ENCODE measurements at regions not wholly inside any gene's neighbourhood (a gene's known extent, or its start where the extent isn't known, plus 50 kb on each side); places are given as distances from the start of the nearest gene placed in this dataset.
"Not testable (repeated sequence)": the region's sequence is repeated elsewhere in the genome, so short reads cannot be mapped to it uniquely, and the experiment has no call there.

- no peak for DNase-seq
Measured at GRCh38 chr6:73978330-73978729, 282.3 kb downstream of the CD109 start.

DNA sequence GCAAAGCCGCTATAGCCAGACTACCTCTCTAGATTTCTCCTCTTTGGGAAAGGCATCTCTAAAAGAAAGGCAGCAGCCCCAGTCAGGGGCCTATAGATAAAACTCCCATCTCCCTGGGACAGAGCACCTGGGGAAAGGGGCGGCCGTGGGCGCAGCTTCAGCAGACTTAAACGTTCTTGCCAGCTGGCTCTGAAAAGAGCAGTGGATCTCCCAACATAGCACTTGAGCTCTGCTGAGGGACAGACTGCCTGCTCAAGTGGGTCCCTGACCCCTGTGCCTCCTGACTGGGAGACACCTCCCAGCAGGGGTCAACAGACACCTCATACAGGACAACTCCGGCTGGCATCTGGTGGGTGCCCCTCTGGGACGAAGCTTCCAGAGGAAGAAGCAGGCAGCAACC is 276.5 kb downstream of the CD109 start:
- not testable (repeated sequence) for DNase-seq

- peak; percentile 54 for DNase-seq
Measured at GRCh38 chr6:73969971-73970970, 274.3 kb downstream of the CD109 start.

- DNase-seq: no peak
Measured at GRCh38 chr6:73968221-73968757, 272.3 kb downstream of the CD109 start.

- peak; percentile 52 for DNase-seq
Measured at GRCh38 chr6:73965539-73966029, 269.6 kb downstream of the CD109 start.

- no peak for DNase-seq
Measured at GRCh38 chr6:73964241-73964854, 268.3 kb downstream of the CD109 start.

- DNase-seq: no peak
Measured at GRCh38 chr6:73962884-73963283, 266.9 kb downstream of the CD109 start.

GRCh38 chr6:73956305-73956704 is 260.3 kb downstream of the CD109 start:
- DNase-seq: no peak

- no peak for DNase-seq
Measured at GRCh38 chr6:73955800-73956199, 259.8 kb downstream of the CD109 start.

GRCh38 chr6:73954881-73955280 is 258.9 kb downstream of the CD109 start:
- no peak for DNase-seq

DNA sequence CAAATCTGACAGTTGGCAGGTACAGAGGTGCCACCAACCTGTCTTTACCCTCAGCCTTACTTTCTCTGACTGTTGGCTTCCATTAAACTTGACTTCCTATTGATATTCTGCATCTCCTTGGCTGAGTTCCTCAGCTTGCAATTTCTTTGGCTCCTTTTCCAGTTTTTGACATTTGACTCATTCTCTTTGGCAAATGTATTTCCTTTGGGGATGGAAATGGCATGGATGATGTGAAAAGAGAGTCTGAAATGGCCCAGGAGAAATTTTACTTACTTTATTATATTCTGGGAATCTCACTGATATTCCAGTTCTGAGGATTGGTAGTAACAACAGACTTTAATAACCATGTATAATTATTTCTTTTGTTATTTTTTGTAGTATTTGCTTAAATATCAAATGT is 255.2 kb downstream of the CD109 start:
- DNase-seq: no peak

DNA sequence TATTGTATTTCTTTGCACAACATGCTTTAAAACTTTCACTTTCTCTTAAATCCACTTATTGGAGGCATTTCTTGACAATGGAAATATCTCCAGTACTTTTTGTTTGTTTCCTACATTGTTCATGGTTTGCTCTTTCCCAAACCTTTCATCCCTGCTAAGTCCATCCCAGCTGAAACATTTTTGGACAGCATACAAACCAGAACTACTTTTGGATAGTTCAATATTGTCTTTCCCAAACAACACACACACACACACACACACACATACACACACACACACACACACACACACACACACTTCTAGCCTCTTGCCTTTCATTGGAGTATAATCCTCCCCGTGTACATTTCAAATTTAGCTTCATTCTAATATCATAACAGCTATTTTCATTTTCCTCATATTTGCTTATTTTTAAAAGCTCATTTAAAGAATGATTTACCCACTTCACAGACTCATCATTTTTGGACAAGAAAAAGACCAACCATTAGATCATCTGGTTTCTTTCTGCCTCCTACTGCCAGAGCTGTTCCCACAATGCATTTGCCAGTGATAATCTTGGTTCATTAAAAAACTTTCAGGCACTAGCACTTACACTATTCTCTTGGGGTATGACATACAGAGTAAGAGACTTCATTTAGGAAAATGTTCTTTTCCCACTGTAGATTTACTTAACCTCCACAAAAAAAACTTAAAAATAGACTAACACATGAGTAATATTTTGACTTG is 248.1 kb downstream of the CD109 start:
- no peak for DNase-seq

DNA sequence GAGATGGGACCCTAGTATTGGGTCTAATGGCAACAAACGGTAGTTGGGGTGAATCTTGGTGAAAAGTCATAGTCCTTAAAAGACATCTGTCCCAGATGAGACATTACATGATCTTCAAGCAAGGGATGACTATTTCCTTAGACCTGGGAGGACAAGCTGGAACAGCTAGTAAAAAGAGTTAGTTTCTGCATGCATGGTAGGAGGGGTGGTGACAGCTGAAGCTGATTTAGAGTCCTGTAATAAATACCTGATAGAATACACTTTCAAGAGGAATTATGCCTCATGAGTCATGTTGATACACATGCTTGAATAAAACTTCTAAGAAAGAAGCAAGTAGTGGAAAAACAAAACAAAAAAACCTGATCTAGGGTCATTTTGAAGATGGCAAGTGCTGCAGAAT is 247.4 kb downstream of the CD109 start:
- DNase-seq: no peak

GRCh38 chr6:73942592-73943186 is 246.7 kb downstream of the CD109 start:
- no peak for DNase-seq

GRCh38 chr6:73941892-73942291 is 245.9 kb downstream of the CD109 start:
- DNase-seq: no peak

DNA sequence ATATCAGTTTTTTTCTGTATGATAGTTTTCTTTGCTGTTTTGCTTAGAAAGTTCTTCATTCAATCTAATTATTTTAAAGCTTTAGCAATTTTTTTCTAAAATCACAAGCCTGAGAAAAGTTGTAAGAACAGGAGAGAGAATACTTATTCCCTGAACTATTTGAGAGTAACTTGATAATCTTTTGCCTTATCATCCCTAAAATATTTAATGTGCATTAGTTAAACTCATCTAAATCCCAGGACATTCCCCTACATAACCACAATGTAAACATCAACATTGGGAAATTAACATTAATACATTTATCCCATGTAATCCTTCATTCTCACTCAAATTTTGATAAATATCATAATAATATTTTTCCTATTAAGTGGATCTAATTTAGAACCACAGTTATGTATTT is 241.8 kb downstream of the CD109 start:
- no peak for DNase-seq

DNA sequence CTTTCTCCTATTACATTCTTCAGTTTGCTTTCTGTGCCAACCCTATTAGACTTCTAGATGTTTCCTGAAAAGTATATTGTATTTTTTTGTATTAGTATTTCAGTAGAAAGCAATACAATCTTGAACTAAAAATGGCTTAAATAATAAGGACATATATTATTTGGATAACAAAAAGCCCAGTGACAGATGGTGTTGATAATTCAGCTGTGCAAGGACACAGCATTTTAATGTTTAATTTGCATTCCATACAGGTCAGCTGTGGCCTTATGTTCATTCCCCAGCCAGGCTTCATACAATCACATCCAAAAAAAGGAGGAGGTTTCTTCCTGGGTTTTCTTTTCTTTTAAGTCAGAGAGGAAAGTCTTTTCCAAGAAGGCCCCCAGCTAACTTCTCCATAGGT is 236.9 kb downstream of the CD109 start:
- DNase-seq: no peak

GRCh38 chr6:73929405-73929804 is 233.4 kb downstream of the CD109 start:
- DNase-seq: no peak

DNA sequence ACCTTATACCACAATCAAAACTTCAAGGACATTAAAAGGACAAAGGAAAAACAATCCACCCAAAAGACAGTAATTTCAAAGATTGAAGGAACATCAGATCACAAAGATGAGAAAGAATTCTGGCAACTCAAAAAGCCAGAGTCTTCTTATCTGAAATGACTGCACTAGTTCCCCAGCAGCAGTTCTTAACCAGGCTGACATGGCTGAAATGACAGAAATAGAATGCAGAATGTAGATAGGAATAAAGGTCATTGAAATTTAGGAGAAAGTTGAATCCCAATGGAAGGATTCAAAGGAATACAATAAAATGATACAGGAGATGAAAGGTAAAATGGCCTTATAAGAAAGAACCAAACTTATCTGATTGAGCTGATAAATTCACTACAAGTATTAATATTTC is 231.4 kb downstream of the CD109 start:
- no peak for DNase-seq

GRCh38 chr6:73925703-73926102 is 229.7 kb downstream of the CD109 start:
- not testable (repeated sequence) for DNase-seq

DNA sequence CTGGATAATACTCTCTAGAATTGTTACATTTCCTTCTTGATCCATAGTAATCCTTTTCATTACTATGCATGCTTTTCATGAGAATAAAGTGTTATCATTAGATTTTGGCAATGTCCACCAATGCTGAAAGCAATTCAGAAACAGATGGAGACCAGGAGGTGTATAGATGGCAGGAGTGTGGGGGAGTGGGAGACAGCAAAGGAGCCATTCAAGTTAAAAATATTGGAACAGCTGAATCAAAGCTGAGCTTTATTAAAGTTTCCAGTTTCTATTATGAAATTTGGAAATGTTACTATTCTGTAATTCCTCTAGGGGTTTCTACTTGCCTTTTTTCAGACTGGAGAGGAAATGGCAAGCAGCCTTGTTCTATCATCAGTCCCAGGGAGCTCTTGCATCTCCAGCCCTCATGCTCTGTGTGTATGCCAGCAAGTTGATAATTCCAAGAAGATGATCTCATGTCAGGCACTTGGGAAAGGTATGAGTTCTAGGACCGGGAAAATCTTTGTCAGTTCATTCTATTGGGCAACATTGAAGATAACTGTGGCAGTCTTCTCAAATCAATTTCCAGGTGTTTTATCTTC is 228.0 kb downstream of the CD109 start:
- peak; percentile 63 for DNase-seq

- DNase-seq: no peak
Measured at GRCh38 chr6:73903155-73903554, 207.2 kb downstream of the CD109 start.
